Right lobe of liver (tissue), 6 donors: ENCODE measurements at regions not wholly inside any gene's neighbourhood (a gene's known extent, or its start where the extent isn't known, plus 50 kb on each side); places are given as distances from the start of the nearest gene placed in this dataset.

ENCODE experiments used
- ATAC-seq, 4 donors: fragments of 200-7000 bp; cut with Tn5 transposase; one replicate each; pipeline ENCODE4 v1.9.1; 2020; ENCODE audit warnings: mild to moderate bottlenecking in 4 of 4, moderate library complexity in 4 of 4
- DNase-seq, 3 donors: peaks; one replicate each; pipeline ENCODE4 v3.0.0-alpha.2; 2020
- H3K27ac ChIP-seq, 3 donors: fragments of 200-600 bp; one replicate each; pipeline ENCODE4 v1.8.0; 2022
- H3K27me3 ChIP-seq, 2 donors: fragments of 200-600 bp; one replicate each; pipeline ENCODE4 v1.8.0; 2022
- H3K36me3 ChIP-seq, 4 donors: fragments of 200-600 bp; sonication (generic) in 1 of 4; one replicate each; pipeline versions ENCODE4 v1.5.1 to v1.8.0; 2017 to 2022; ENCODE audit warnings: control low read depth in 1 of 4
- H3K4me1 ChIP-seq, 4 donors: fragments of 200-600 bp; sonication (generic) in 1 of 4; one replicate each; pipeline versions ENCODE4 v1.5.1 to v1.8.0; 2017 to 2022; ENCODE audit warnings: control low read depth in 1 of 4
- H3K4me3 ChIP-seq, 3 donors: fragments of 200-600 bp; one replicate each; pipeline ENCODE4 v1.8.0; 2022
- H3K9me3 ChIP-seq, 4 donors: fragments of 200-600 bp; sonication (generic) in 1 of 4; one replicate each; pipeline versions ENCODE4 v1.5.1 to v1.8.0; 2017 to 2022; ENCODE audit warnings: control low read depth in 1 of 4
- CTCF ChIP-seq, 4 donors: fragments of 200-600 bp in 3 of 4; fragments of 450-650 bp in 1 of 4; IDR thresholded peaks; one replicate each; pipeline versions ENCODE4 v1.5.1 to v1.8.0; 2016 to 2022; ENCODE audit warnings: antibody characterized with exemption in 4 of 4, mild to moderate bottlenecking in 2 of 4
- POLR2A ChIP-seq: fragments of 450-650 bp; IDR thresholded peaks from one replicate; pipeline ENCODE4 v1.6.1; 2017; ENCODE audit warnings: antibody characterized with exemption, mild to moderate bottlenecking
- WGBS: methylation state at CpG from one replicate; pipeline ENCODE4 v1.1.6; 2018; ENCODE audit warnings: low coverage, low lambda C conversion rate; ENCODE audit not compliant: insufficient coverage; ENCODE audit errors: missing lambda C conversion rate; 5-methylcytosine and 5-hydroxymethylcytosine counted together
- intact Hi-C, 2 donors: fragments of 100-400 bp; cut with DNase I; formaldehyde crosslinking; loops; one replicate each; pipeline versions ENCODE4 v1.11.2 to v1.14.1; 2022
- donor health status: DM: no; HTN: yes; CAD: no.
- donor health status: DM: no; HTN: no; CAD: no.
- donor health status: DM: no; HTN: no; CAD: no.
- donor health status: DM: no; HTN: yes; CAD: no.
- donor health status: DM: no; HTN: yes; CAD: no.

- intact Hi-C loops: no loop called here
- TF ChIP-seq CTCF (IDR thresholded peaks at IDR 0.05): no peak
- TF ChIP-seq POLR2A: no peak
- peaks cover 0 to 35% (median 12%) of the 10 kb centered on the region in 4 donors for H3K4me1 ChIP-seq
- no peaks in the 10 kb centered on the region for H3K9me3 ChIP-seq
- no peak for DNase-seq
- peak; percentile 24 to 53 (median 32) for ATAC-seq
- 16% methylated on average over 1 of the region's 1 CpG for whole genome bisulfite sequencing
- no peaks in the 10 kb centered on the region for H3K27me3 ChIP-seq
- no peak overlapping the region for H3K4me3 ChIP-seq
- H3K27ac ChIP-seq: peak overlapping the region in 2 of 3 donors; percentile 1 to 5
- H3K36me3 ChIP-seq: peaks cover 0 to 7% (median 0%) of the 10 kb centered on the region in 4 donors
These were observed 150.0 kb upstream of the RIPOR2 start for GRCh38 chr6:25085756-25086155.

GRCh38 chr6:25086500-25087091 is 150.8 kb upstream of the RIPOR2 start:
- ATAC-seq (no peak), DNase-seq (no peak)
- H3K4me1 ChIP-seq: peaks cover 0 to 32% (median 12%) of the 10 kb centered on the region in 4 donors
- H3K27ac ChIP-seq: peak overlapping the region in 1 of 3 donors; percentile 17
- H3K27me3 ChIP-seq: no peaks in the 10 kb centered on the region
- 65% methylated on average over 6 of the region's 9 CpGs for WGBS
- H3K36me3 ChIP-seq: peaks cover 0 to 8% (median 0%) of the 10 kb centered on the region in 4 donors
- H3K9me3 ChIP-seq: no peaks in the 10 kb centered on the region
- H3K4me3 ChIP-seq: no peak overlapping the region
- TF ChIP-seq CTCF (IDR thresholded peaks at IDR 0.05): no peak
- no peak for TF ChIP-seq POLR2A
- intact Hi-C loops: no loop called here

- no peak for TF ChIP-seq CTCF (IDR thresholded peaks at IDR 0.05)
- peaks cover 0 to 14% (median 6%) of the 10 kb centered on the region in 4 donors for H3K4me1 ChIP-seq
- intact Hi-C loops: no loop called here
- no peak for DNase-seq
- WGBS: 66% methylated on average over 5 of the region's 5 CpGs
- H3K27ac ChIP-seq: peak overlapping the region in 1 of 3 donors; percentile 16
- peak in 2 of 4 donors; percentile 9 to 35 for ATAC-seq
- H3K4me3 ChIP-seq: no peak overlapping the region
- no peaks in the 10 kb centered on the region for H3K27me3 ChIP-seq
- peaks cover 0 to 16% (median 0%) of the 10 kb centered on the region in 4 donors for H3K36me3 ChIP-seq
- H3K9me3 ChIP-seq: no peaks in the 10 kb centered on the region
These were observed 152.8 kb upstream of the RIPOR2 start for GRCh38 chr6:25088513-25088912.

DNA sequence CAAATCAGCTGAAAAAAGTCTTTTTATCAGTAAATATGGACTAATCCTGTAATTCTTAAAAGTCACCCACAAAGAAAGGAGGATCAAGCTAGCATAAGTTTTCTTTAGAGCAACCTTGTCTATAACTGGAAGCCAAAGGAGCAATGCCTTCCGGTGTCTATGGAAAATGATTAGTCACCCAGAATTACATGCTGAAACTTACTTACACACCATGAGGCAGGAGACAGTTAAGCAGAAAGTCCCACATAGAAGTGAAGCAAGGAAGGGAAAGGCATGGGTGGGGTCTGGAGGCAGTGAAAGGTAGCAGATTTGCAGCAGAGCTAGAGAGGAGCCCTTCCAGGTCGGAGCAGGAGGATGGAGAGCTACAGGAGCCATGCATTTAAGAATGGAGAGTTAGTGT is 153.7 kb upstream of the RIPOR2 start:
- TF ChIP-seq CTCF (IDR thresholded peaks at IDR 0.05) (no peak), POLR2A (no peak)
- no peak overlapping the region for H3K27ac ChIP-seq
- peaks cover 0 to 16% (median 0%) of the 10 kb centered on the region in 4 donors for H3K36me3 ChIP-seq

More for the DNA sequence above, 153.7 kb upstream of the RIPOR2 start:
- Histone ChIP-seq H3K27me3 (no peaks in the 10 kb centered on the region), H3K4me1 (peaks cover 0 to 9% (median 4%) of the 10 kb centered on the region in 4 donors), H3K4me3 (no peak overlapping the region), H3K9me3 (no peaks in the 10 kb centered on the region)
- WGBS: 31% methylated on average over 2 of the region's 2 CpGs
- intact Hi-C loops: no loop called here
- no peak for DNase-seq
- no peak for ATAC-seq
